Globus pallidus (tissue), 1 donor: ENCODE measurements at regions not wholly inside any gene's neighbourhood (a gene's known extent, or its start where the extent isn't known, plus 50 kb on each side); places are given as distances from the start of the nearest gene placed in this dataset.

Experiments used
- DNase-seq: peaks from one replicate; pipeline ENCODE4 v3.0.0-alpha.2; 2015; ENCODE audit warnings: low spot score

DNA sequence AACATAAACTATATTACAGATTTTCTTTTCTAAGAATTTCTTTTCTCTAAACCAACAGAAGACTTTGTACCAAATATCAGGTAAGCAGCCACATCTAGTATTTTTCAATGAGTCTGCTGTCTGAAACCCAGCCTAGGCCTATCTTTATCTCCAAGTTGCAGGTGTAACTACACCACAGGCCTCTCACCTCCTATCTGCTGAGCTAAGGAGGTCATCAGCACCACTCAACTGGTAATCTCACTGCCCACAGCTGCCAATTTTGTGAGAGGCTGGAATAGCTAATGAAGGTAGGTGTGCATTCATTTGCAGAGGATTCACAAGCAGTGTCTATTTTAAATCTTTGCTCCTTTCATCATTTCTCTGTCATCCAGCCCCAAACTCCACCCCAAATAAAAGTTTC, 584.8 kb downstream of the HDGFL1 start:
- no peak for DNase-seq

DNA sequence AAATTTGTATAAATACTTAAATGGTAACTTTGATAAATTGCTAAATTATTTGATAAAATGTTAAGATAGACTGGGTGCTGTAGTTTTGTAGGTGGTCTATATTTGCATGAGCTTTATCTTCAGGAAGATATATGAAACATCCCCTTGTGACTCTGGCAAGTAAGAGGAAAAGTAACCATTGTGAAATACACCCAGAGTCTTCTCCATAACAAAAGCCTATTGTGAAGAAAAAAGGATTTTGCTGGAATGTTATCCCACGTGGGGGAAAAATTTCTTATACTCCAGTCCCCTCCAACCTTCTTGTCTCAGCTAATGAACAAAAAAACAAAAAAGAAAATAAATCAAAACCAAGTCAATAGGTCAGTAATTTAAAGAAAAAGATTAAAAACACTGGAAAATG, 600.7 kb downstream of the HDGFL1 start:
- no peak for DNase-seq

DNA sequence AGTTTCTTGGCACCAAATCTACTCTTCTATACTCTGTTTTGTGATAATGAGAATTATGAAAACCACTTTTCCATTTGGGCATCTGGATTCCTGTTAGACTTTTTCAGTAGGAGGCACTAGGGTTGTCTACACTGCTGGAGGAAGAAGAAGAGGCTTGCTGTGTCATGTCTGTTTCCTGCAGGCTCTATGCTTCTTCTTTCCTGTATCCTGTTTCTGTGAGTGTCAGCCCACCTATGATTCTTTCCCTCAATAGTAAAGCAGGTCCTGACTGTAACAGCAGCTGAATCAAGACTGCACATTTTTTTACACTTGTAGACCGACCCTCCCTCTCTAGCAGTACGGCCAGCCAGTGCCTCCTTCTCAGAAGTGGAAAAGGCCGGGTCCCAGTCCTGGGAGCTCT, 603.9 kb downstream of the HDGFL1 start:
- no peak for DNase-seq

DNA sequence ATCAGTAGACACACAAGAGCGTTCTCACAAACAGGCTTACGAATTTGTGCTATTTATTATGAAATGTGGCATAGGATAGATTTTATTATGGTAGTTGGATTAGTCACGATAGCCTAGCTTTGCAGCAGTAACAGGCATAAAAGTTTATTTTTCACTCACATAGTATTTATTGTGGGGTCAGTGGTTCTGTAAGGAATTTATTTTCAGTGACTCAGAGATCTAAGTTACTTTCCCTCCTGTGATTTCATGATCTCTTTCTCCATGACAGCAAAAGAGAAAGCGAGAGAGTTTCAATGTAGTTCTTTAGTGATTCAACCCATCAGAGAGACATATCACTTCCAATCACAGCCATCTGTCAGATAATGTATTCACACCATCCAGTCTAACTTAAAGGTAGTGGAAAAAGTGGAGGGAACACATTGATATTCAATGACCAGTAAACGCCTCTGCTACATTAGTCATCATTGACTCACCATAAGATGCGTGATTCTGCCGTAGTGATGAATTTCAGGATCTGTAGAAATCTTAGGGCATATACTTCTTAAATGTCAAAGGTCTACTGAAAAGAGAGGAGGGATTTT, 605.5 kb downstream of the HDGFL1 start:
- no peak for DNase-seq

DNA sequence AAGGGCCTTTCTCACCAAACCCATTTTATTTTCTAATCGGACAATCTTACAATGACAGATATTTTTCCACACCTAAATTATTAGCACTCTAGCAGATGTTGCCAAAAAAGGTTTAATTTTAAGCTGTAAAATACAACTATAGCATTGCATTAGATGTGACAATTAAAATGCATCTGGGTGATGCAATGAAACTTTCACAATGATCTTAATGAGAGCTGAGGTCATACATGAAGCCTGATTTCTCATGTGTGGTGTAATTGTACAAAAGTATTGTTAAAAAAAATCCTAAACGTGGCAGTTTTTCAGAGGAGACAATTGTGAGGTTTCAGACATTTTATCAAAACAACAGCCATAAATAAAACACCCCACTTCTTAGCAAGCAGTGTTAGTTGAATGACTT, 606.0 kb downstream of the HDGFL1 start:
- DNase-seq = no peak

DNA sequence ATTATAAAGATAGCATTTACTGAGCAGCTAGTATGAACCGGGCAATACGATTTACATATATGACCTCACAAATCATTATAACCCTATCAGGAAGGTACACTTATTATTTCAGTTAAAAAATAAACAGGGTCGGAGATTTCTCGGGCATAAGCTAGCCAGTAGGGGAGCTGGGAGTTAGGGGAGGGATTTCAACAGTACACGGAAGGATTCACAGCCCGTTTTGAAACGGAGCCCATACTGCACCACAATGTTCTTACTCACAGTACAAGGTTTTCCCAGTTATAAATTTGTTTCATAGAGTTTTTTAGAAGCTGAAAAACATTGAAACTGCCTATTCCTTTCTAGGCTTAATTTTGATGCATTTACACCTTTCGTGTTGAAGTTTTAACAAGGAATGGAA, 607.1 kb downstream of the HDGFL1 start:
- no peak for DNase-seq

DNA sequence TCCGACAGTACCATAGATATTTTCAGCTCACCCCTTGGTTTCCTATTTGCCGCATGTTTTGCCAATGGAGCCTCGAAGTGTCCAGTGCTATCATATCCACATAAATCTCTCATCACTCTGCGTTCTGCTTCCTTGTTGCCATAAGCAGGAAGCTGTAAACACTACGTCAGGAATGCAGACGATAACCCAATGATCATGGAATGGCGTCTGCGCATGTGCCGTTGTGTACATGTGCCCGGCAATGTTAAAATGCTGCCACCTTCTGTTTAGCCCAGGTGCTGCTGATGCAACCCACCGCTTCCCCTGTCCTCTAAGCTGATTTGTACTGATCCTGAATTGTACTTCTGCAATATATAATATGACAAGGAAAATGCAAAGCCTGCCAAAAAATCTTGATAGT, 607.5 kb downstream of the HDGFL1 start:
- no peak for DNase-seq

DNA sequence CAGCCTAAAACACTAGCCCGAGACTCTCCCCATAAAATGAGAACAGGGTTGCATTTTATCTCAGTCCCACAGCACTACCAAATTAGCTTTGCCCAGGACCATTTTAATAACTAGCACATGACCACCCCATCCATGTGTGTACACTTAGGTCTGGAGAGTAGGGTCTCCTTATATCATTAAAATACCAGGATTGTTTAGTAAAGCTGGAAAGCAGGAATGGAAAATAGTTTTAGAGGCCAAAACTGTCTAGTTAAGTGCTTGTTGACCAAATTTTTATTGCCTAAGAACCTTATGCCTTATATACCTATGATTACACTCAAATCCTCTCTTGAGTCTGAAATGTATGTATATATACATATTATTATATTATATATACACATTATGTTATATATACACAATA, 608.4 kb downstream of the HDGFL1 start:
- DNase-seq = no peak

DNA sequence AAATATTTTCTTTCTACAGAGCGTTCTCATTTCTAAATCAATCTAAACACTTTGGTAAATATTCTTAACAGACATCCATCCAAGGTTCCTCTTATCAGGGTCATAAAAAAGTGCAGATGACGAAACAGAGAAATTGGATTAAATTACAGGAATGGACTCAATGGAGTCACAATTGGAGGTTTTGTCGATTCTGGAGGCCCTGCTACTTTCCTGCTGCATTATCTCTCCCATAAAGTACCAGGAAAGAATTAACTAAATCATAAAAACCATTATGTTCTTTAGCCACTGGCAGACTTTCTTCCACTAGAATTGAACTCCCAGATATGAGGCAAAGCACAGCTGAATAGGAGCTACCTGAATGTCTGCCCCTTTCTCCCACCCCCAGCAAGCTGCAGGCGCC, 610.6 kb downstream of the HDGFL1 start:
- no peak for DNase-seq

DNA sequence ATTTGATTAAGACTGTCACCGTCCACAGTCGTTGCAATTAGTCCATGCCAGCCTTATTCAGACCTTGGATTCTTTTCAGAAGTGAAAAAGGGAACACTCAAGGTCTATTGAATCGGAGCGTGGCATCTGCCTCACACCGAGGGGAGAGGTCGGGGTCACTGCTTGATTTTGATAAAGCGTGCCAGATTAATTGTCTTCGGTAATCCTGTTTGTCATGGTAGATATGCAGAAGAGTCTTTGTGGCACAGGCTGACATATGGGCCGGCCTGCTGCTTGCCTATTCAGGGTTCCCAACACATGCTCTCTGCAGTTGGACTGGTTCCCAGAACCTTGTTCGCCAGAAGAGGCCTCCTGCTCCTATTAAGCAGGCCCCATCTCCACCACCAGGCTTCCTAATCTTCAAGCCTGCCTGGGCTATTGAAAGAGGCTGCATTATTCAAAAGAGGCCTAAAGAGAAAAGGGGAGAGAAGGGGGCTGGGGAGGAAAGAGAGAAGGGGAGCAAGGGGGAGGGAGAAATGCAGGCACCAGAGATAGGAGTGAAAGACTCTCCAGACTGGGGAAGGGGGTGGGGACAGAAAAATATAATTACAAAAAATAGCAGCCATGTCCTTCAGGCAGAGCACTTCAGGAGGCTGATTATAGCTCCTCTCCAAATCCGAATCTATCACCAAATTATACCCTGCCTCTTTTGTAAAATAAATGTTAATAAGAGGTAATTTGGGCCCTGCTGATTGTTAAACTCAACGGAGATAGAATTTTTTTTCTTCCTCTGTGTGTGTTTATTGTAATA, 611.3 kb downstream of the HDGFL1 start:
- DNase-seq = peak; percentile 84

DNA sequence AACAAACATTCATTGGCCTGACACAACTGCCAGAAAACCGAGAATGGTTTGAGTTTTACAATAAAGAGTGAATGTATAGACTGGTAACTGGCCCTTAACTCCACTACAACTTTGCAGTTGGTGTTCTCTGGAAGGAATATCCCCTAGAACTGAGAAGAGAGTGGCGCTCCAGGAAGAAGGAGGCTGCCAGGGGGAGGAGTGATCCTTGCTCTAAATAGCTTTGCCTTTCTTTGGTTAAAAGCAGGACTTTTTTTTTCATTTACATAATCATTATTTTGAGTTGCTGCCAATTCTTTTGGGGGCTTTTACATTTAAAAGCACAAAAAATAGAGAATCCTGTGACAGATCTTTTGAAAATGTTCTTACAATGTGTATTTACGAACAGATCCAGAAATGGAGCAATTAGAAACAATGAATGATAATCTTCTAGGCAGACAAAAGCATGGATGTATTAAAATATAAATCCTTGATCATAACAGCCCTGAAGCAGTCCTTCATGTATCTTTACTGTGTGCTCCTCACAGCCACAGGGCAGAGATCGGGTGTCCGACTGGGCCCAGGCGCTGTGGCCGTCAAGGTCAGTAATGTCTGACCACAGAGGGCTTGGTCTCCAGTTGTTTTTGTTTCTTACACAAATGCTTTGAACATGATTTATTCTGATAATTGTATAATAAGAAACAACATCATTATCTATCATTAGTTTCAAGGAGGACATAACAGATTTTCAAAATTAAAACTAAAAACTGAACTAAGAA, 612.2 kb downstream of the HDGFL1 start:
- no peak for DNase-seq

DNA sequence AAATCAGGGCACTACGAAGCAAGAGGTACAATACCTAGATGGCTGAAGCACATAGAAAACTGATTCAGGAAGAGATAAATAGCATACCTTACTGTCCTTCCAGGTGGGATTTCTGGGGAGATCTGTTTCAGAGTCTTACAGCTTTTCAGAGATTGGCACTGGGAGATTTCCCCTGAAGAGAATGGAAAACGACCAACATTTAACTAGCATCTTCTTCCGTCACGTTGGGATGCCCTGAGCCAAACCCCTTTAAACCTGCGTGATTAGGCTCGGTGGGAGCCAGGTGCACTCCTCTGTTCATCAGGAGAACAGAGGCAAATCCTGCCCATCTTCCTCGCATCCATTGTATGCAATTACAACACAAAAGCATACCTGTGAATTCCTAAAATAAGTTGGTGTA, 614.5 kb downstream of the HDGFL1 start:
- DNase-seq = no peak

DNA sequence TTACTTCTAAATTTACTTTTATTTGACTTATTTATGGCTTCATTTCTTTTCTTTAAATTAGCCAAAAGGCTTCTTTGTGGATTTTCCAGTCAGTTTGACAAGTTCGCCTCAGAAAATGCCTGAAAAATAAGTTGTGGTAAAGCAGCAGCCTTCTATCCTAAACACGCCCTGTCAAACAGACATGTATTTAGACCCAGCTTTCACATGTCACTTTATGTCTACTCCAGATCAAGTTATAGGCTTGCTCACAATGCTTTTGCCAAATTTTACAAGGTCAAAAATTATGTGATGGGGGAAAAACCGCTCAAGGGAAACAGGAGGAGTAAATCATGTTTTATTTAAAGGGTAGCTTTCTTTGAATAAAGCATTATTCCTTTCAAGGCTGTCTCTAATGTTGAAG, 615.0 kb downstream of the HDGFL1 start:
- no peak for DNase-seq

DNA sequence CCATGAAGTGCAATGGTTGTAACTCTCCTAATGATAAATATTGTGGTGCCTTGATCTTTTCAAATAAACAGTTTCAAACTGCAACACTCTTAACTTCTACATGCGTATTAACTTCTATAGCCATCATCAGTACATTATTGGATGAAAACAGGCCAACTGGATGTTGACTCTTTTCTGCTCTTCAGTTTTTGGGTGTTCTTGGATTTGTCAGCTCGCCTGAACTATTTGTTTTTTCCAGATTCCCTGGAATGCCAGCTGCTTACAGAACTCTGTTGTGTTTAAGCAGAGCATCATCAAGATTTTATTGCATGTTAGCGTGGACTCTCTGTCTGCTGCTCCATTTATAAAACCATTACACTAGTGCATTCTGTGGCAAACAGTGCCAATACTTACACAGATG, 626.1 kb downstream of the HDGFL1 start:
- DNase-seq = no peak

DNA sequence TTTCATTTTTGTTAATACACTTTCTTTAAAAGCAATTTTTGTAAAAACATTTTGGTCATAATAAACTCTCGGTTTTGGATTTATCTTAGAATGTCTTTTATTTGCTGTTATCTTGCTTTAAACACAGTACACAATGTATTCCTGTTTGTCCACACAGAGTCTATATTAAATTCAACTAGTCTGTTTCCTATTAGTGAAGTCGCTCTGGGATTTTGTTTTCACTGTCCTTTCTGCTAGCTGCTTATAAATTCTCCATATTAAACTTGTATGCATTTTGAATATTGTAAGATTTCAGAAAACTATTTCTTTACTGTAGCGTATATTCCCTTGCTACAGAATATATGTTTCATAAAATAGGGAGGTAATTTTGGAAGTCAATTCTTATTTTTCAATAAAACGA, 630.2 kb downstream of the HDGFL1 start:
- DNase-seq = no peak

DNA sequence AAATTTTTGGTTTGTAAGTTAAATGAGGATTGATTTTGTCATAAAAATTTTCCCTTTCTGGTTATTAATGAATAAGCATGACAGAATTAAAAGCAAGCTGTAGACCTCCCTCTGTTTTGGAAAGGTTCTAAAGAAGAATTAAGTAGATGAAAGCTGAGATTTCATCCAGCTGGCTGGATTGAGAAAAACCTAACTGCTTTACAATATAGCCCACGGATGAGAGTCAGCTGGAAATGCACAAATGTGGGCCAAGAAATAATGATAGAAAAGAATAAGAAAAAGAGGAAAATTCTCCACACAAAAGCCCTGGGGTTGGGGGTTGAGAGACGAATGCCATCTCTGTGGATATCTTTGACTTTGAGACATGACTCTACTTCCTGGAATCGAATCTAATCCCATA, 631.6 kb downstream of the HDGFL1 start:
- DNase-seq = no peak

DNA sequence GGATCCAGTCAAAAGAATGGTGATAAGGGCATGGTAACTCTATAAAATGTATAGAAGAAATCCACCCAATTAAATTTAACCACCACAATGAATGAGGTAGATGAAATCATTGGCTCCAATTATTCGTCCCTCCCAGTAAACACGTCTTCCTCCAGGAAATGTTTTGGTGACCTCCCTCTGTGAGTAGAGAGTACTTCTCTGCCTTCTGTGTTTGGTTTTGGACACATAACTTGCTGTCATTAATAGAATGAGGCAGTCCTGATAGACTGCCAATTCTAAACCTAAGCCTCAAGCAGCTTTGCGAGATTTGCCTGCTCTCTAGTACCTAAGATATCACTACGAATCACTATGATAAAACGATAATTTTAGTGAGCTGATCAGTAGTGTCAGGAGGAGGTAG, 632.8 kb downstream of the HDGFL1 start:
- DNase-seq = no peak

DNA sequence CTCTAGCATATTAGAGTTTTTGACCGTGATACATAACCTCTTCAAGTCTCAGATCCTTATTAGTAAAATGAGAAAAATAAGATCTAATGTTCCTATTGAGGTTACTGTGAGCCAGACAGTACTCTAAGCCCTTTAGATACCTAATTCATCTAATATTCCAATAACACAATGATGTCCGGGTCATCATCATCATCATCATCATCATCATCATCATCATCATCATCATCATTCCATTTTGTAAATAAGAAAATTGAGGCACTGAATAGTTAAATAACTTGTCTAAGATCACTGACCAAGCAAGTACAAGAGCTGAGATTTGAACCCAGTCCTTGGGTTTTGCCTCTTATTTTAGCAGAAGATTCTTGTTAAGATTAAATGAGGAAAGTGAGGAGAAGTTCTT, 643.0 kb downstream of the HDGFL1 start:
- DNase-seq = no peak

DNA sequence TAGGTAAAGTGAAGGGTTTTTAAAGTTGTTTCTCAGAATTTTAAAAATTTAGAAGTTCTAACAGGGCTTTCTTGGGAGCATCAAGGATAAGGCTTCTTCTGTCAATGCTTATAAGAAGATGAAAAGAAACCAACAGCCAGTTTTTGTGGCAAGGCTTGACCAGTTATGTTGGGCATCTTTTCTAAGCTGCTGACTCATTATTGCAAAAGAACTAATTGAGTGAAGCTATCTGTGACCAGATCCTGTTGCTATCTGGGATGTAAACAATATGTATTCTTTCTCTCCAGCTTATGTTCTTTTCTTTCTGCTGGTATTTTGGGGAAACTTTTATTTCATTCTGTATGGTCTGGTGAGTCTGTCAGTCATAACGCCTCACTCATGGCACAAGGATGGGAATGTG, 643.8 kb downstream of the HDGFL1 start:
- DNase-seq = no peak

DNA sequence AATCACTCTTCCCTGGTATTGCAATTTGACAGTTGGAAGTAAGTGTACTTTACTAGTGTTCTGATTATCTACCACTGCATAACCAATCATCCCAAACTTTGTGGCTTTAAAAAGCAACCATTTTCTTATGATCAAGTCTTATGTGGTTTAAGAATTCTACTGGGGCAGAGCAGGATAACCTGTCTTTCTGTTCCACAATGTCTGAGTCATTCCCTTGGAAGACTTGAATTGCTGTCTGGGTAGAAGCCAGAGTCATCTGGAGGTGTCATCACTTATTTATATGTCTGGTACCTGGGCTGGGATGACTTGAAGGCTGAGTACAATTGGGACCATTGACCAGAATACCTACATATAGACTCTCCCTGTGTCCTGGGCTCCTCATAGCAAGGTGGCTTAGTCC, 644.3 kb downstream of the HDGFL1 start:
- DNase-seq = no peak

DNA sequence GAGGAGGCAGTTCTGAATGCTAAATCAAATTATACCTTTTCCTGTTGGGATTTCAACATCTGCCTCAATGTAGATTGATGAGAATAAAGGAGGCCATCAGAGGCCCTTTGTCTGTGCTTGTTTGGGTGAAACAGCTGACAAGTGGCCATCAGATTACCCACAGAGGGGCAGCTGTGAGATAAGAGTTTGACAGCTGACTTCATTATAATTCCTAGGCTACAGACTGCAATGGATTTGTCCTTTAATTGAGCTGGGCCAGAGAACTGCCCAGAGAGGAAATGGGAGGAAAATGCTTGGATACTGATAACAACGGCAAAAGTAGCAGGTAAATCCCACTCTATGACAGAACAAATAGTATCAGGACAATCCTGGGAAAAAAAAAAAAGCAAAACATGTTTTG, 649.4 kb downstream of the HDGFL1 start:
- DNase-seq = peak; percentile 71

DNA sequence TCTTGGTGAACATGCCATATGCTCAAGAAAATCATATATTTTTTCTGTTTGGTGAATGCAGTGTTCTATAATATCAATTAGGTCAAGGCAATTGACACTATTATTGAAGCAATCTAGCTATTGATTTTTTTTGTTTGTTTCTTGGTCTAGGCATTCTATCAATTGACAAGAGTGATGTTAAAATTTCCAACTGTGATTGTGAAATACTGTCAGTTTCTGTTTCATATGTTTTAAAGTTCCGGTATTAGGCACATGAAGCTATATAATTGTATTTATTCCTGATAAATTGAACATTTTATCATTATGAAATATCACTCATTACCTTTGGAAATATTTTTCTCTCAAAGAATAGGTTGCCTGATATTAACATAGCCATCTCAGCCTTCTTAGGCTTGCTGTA, 653.4 kb downstream of the HDGFL1 start:
- DNase-seq = no peak

DNA sequence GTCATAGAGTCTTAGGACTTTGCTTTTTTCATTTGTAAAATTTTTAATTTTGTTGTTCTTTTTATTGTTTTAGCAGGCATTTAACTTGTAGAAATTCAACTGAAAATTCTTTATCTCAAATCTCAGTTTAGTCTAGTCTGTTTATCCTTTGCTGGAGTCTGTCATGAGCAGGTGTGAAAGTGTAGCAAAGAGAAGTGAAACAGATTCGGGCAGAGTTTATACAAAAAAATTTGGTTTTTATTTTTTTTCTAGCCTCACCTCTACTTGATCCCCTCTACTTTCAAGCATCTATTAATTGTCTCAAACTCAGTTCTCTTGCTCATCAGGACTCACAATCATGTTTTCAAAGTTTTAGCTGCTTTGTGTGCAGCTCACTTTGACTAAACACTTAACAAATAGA, 655.2 kb downstream of the HDGFL1 start:
- DNase-seq = no peak
